H4 (cell line): ENCODE measurements at regions not wholly inside any gene's neighbourhood (a gene's known extent, or its start where the extent isn't known, plus 50 kb on each side); places are given as distances from the start of the nearest gene placed in this dataset.

Experiments
- DNase-seq: peaks from one replicate; pipeline ENCODE4 v3.0.0-alpha.2; 2015; ENCODE audit warnings: low spot score

GRCh38 chr13:70390064-70390463 lies 281.8 kb upstream of the KLHL1 start:
- DNase-seq: no peak

GRCh38 chr13:70388935-70389334 lies 280.7 kb upstream of the KLHL1 start:
- no peak for DNase-seq

GRCh38 chr13:70386919-70387318 lies 278.7 kb upstream of the KLHL1 start:
- DNase-seq: no peak

GRCh38 chr13:70385852-70386251 lies 277.6 kb upstream of the KLHL1 start:
- no peak for DNase-seq

- DNase-seq: no peak
Measured at GRCh38 chr13:70384156-70384555, 275.9 kb upstream of the KLHL1 start.

- no peak for DNase-seq
Measured at GRCh38 chr13:70380809-70381208, 272.6 kb upstream of the KLHL1 start.

- DNase-seq: no peak
Measured at GRCh38 chr13:70375718-70376117, 267.5 kb upstream of the KLHL1 start.

- no peak for DNase-seq
Measured at GRCh38 chr13:70370924-70371323, 262.7 kb upstream of the KLHL1 start.

GRCh38 chr13:70366720-70367119 lies 258.5 kb upstream of the KLHL1 start:
- DNase-seq: no peak

GRCh38 chr13:70363991-70364390 lies 255.7 kb upstream of the KLHL1 start:
- no peak for DNase-seq

- DNase-seq: no peak
Measured at GRCh38 chr13:70362820-70363570, 254.7 kb upstream of the KLHL1 start.

- no peak for DNase-seq
Measured at GRCh38 chr13:70357031-70357430, 248.8 kb upstream of the KLHL1 start.

GRCh38 chr13:70353096-70353495 lies 244.8 kb upstream of the KLHL1 start:
- DNase-seq: no peak

GRCh38 chr13:70347947-70348620 lies 239.8 kb upstream of the KLHL1 start:
- DNase-seq: no peak

GRCh38 chr13:70339738-70340137 lies 231.5 kb upstream of the KLHL1 start:
- DNase-seq: peak; percentile 17

GRCh38 chr13:70338609-70339008 lies 230.4 kb upstream of the KLHL1 start:
- DNase-seq: no peak

- no peak for DNase-seq
Measured at GRCh38 chr13:70336866-70337265, 228.6 kb upstream of the KLHL1 start.

- no peak for DNase-seq
Measured at GRCh38 chr13:70333752-70334151, 225.5 kb upstream of the KLHL1 start.

GRCh38 chr13:70330697-70331361 lies 222.6 kb upstream of the KLHL1 start:
- DNase-seq: no peak

GRCh38 chr13:70324519-70324918 lies 216.3 kb upstream of the KLHL1 start:
- no peak for DNase-seq

- DNase-seq: no peak
Measured at GRCh38 chr13:70311191-70311590, 202.9 kb upstream of the KLHL1 start.

- DNase-seq: peak; percentile 15
Measured at GRCh38 chr13:70310396-70311119, 202.3 kb upstream of the KLHL1 start.
